ENCODE measurements at regions not wholly inside any gene's neighbourhood (a gene's known extent, or its start where the extent isn't known, plus 50 kb on each side); places are given as distances from the start of the nearest gene placed in this dataset.

GRCh38 chr13:59343993-59344822 lies 819.5 kb downstream of the DIAPH3 start:
- TF ChIP-seq CTCF (IDR thresholded peaks at IDR 0.05) (no peak), POLR2A (IDR thresholded peaks at IDR 0.05) (no peak), EP300 (IDR thresholded peaks at IDR 0.05) (no peak)

Data from gastroesophageal sphincter (tissue), 3 donors.